GM21786 (cell line): ENCODE measurements at regions not wholly inside any gene's neighbourhood (a gene's known extent, or its start where the extent isn't known, plus 50 kb on each side); places are given as distances from the start of the nearest gene placed in this dataset.
"Not testable (repeated sequence)": the region's sequence is repeated elsewhere in the genome, so short reads cannot be mapped to it uniquely, and the experiment has no call there.

Experiments used
- ATAC-seq: cut with Tn5 transposase; IDR thresholded peaks from one replicate; pipeline ENCODE4 v1.9.1; 2021; ENCODE audit not compliant: unreplicated experiment

GRCh38 chr2:216776066-216776850, 80.9 kb upstream of the IGFBP5 start:
- ATAC-seq, result no peak

- ATAC-seq, result no peak
Measured at GRCh38 chr2:216775043-216775453, 79.7 kb upstream of the IGFBP5 start.

GRCh38 chr2:216774620-216775019, 79.3 kb upstream of the IGFBP5 start:
- no peak for ATAC-seq

GRCh38 chr2:216774180-216774579, 78.8 kb upstream of the IGFBP5 start:
- no peak for ATAC-seq

GRCh38 chr2:216773072-216773471, 77.7 kb upstream of the IGFBP5 start:
- ATAC-seq, result no peak

GRCh38 chr2:216770717-216771116, 75.4 kb upstream of the IGFBP5 start:
- ATAC-seq, result no peak

GRCh38 chr2:216770050-216770449, 74.7 kb upstream of the IGFBP5 start:
- ATAC-seq, result no peak

GRCh38 chr2:216769626-216770025, 74.3 kb upstream of the IGFBP5 start:
- no peak for ATAC-seq

GRCh38 chr2:216768908-216769411, 73.6 kb upstream of the IGFBP5 start:
- no peak for ATAC-seq

GRCh38 chr2:216765761-216766262, 70.5 kb upstream of the IGFBP5 start:
- ATAC-seq, result no peak

- ATAC-seq, result no peak
Measured at GRCh38 chr2:216763396-216763795, 68.0 kb upstream of the IGFBP5 start.

- ATAC-seq, result no peak
Measured at GRCh38 chr2:216761809-216762208, 66.5 kb upstream of the IGFBP5 start.

GRCh38 chr2:216761133-216761532, 65.8 kb upstream of the IGFBP5 start:
- ATAC-seq, result no peak

- no peak for ATAC-seq
Measured at GRCh38 chr2:216758256-216759155, 63.2 kb upstream of the IGFBP5 start.

GRCh38 chr2:216757532-216757931, 62.2 kb upstream of the IGFBP5 start:
- ATAC-seq, result no peak

GRCh38 chr2:216756435-216756834, 61.1 kb upstream of the IGFBP5 start:
- no peak for ATAC-seq

- ATAC-seq, result no peak
Measured at GRCh38 chr2:216754812-216755211, 59.5 kb upstream of the IGFBP5 start.

- ATAC-seq, result no peak
Measured at GRCh38 chr2:216754336-216754735, 59.0 kb upstream of the IGFBP5 start.

GRCh38 chr2:216752855-216753505, 57.6 kb upstream of the IGFBP5 start:
- no peak for ATAC-seq

GRCh38 chr2:216750750-216751149, 55.4 kb upstream of the IGFBP5 start:
- ATAC-seq, result not testable (repeated sequence)

GRCh38 chr2:216746268-216746667, 50.9 kb upstream of the IGFBP5 start:
- ATAC-seq, result not testable (repeated sequence)
